ENCODE measurements at regions not wholly inside any gene's neighbourhood (a gene's known extent, or its start where the extent isn't known, plus 50 kb on each side); places are given as distances from the start of the nearest gene placed in this dataset.

DNA sequence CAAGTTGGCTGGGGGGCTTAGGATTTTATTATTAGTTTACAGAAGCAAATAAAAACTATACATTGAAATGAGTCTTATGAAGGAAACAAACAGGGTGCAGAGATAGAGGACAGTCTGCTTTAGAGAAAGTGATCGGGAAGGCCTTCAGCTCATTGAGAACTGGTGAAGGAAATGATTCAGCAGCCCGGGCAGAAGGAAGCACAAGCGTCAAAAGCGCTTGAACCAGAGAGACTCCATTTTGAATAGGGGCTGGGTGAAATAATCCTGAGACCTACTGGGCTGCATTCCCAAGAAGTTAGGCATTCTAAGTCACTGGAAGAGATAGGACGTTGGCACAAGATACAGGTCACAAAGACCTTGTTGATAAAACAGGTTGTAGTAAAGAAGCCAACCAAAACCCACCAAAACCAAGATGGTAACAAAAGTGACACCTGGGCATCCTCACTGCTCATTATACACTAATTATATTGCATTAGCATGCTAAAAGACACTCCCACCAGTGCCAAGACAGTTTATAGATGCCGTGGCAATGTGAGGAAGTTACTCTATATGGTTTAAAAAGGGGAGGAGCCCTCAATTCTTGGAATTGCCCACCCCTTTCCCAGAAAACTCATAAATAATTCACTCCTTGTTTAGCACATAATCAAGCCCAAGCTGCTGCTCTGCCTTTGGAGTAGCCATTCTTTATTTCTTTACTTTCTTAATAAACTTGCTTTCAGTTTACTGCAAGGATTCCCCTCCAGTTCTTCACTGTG is 83.1 kb upstream of the MPP7 start (continued):
- TF ChIP-seq, protein P1, sequence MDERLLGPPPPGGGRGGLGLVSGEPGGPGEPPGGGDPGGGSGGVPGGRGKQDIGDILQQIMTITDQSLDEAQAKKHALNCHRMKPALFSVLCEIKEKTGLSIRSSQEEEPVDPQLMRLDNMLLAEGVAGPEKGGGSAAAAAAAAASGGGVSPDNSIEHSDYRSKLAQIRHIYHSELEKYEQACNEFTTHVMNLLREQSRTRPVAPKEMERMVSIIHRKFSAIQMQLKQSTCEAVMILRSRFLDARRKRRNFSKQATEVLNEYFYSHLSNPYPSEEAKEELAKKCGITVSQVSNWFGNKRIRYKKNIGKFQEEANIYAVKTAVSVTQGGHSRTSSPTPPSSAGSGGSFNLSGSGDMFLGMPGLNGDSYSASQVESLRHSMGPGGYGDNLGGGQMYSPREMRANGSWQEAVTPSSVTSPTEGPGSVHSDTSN (CRISPR knock-in tag; IDR thresholded peaks at IDR 0.05; ENCODE audit: low read depth) = no peak
- TF ChIP-seq, protein P1 (tag; conservative IDR thresholded peaks at IDR 0.05; ENCODE audit: low read depth) = peak; percentile 80
- TF ChIP-seq DMBX1 (CRISPR knock-in tag; IDR thresholded peaks at IDR 0.05; ENCODE audit: borderline replicate concordance) (0 out of 2 replicates have a peak, but pooled peaks have one; percentile 45), ZNF354B (CRISPR knock-in tag; IDR thresholded peaks at IDR 0.05) (peak; percentile 37; the same call in 1 of the 2 replicates), SMAD3 (CRISPR knock-in tag; conservative IDR thresholded peaks at IDR 0.05) (0 out of 2 replicates have a peak, but pooled peaks have one; percentile 70), PTTG1 (tag; IDR thresholded peaks at IDR 0.05; ENCODE audit: low read depth) (peak; percentile 84), KDM2B (CRISPR knock-in tag; IDR thresholded peaks at IDR 0.05) (no peak)
- TF ChIP-seq, protein P2, sequence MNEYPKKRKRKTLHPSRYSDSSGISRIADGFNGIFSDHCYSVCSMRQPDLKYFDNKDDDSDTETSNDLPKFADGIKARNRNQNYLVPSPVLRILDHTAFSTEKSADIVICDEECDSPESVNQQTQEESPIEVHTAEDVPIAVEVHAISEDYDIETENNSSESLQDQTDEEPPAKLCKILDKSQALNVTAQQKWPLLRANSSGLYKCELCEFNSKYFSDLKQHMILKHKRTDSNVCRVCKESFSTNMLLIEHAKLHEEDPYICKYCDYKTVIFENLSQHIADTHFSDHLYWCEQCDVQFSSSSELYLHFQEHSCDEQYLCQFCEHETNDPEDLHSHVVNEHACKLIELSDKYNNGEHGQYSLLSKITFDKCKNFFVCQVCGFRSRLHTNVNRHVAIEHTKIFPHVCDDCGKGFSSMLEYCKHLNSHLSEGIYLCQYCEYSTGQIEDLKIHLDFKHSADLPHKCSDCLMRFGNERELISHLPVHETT (CRISPR knock-in tag; conservative IDR thresholded peaks at IDR 0.05 in 1 of 2, IDR thresholded peaks at IDR 0.05 in 1 of 2) = peak in 1 of 2 experiments; percentile 81; a peak in 2 of 4 replicates
